ENCODE measurements at regions not wholly inside any gene's neighbourhood (a gene's known extent, or its start where the extent isn't known, plus 50 kb on each side); places are given as distances from the start of the nearest gene placed in this dataset.

- H3K4me3 ChIP-seq (ENCODE audit: low read depth, low read length) = no peak overlapping the region
- no peak for TF ChIP-seq CTCF (IDR thresholded peaks at IDR 0.05; ENCODE audit: low read depth, low read length)
- in situ Hi-C loops (cut with HindIII; ENCODE audit: low sequenced_read_pairs) = no loop called here
- peak; percentile 5 for DNase-seq (ENCODE audit: low read depth, low spot score)
These were observed 279.4 kb upstream of the HABP2 start for GRCh38 chr10:113273181-113274163.

DNA sequence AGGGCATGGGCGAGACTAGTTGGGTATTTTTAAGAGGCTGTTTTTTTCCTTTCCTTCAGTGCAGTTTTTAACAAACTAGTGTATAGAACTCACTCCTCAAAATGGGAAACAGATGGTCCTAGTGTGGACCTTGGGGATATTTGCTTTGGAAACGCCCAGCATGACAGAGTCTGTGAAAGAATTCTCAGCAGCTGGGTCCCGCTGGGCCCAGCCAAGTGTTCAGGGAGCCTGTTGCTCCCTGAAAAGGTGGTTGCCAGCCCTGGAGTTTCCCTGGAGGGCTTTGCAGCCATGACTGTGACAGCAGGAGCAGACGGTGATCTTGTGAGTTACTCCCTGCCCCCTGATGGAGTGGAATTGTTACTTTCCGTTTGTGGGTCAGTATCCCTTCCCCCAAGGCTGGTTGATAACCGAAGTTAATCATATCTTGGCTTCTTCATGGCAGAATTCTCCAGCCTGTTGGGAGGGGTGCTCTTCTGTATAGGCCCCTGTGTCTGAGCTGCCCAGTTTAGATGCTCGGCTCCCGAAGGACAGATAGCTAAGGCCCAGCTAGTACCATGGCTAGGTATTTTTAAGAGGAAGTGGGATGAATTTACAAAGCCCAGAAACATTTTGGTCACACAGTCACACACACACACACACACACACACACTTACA, 278.6 kb upstream of the HABP2 start:
- peak; percentile 3 for TF ChIP-seq CTCF (IDR thresholded peaks at IDR 0.05; ENCODE audit: low read depth, low read length)
- in situ Hi-C loops (cut with HindIII; ENCODE audit: low sequenced_read_pairs) = no loop called here
- peak; percentile 73 for DNase-seq (ENCODE audit: low read depth, low spot score)
- H3K4me3 ChIP-seq (ENCODE audit: low read depth, low read length) = no peak overlapping the region

DNA sequence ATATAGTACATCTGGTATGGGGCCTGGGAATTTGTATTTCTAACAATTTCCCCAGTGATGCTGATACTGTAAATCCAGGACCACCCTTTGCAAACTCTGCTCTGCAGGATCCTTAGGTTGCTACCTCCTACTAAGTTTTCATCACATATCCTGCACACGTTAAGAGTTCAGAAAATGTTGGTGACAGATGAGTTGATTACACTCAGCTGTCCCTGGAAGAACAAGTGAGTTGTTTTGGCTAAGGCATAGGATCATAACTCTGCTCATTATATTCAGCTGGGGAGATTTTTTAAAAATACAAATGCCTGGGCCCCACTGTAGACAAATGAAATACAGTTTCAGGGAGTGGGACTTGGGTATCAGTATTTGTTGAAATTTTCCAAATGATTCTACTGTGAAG, 274.6 kb upstream of the HABP2 start:
- no peak for DNase-seq (ENCODE audit: low read depth, low spot score)
- TF ChIP-seq CTCF (IDR thresholded peaks at IDR 0.05; ENCODE audit: low read depth, low read length) = no peak
- in situ Hi-C loops (cut with HindIII; ENCODE audit: low sequenced_read_pairs) = no loop called here
- no peak overlapping the region for H3K4me3 ChIP-seq (ENCODE audit: low read depth, low read length)

DNA sequence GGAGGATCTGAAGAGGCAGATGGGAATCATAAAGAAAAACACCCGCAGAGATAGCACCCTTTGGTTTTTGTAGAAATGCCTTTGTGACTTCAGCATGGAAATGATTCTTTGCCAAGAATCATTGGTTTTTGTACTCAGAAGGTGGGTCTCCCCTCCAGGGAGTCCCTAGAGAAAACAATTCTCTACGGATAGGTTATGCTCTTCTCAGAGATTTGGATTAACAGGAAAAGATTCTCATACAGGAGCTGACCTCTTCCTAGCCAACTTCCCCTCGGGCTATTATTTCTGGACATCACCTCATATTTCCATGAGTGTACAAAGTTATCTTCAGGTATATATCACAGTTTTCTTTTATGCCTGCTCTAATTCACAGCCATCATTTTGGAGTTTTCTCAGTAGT, 274.2 kb upstream of the HABP2 start:
- in situ Hi-C loops (cut with HindIII; ENCODE audit: low sequenced_read_pairs) = no loop called here
- TF ChIP-seq CTCF (IDR thresholded peaks at IDR 0.05; ENCODE audit: low read depth, low read length) = no peak
- peak; percentile 27 for DNase-seq (ENCODE audit: low read depth, low spot score)
- no peak overlapping the region for H3K4me3 ChIP-seq (ENCODE audit: low read depth, low read length)

DNA sequence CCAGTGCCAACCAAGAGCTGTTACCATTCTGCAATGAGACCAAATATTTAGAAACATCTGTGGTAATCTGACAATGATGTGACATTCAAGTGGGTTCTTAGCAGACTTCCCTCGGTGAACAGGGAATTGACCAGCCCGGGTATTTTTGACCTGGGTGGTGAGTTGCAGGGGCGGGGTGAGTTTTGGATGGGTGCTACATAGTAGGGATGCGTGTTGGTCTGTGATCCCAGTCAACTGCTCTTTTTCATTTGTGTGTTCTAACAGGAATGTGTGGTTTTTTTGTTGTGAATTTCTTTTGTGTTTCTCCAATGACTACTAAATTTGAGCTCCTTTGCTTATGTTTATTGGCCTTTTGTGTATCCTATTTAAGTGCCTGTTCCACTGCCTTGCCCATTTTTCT, 273.6 kb upstream of the HABP2 start:
- no peak for TF ChIP-seq CTCF (IDR thresholded peaks at IDR 0.05; ENCODE audit: low read depth, low read length)
- in situ Hi-C loops (cut with HindIII; ENCODE audit: low sequenced_read_pairs) = no loop called here
- H3K4me3 ChIP-seq (ENCODE audit: low read depth, low read length) = no peak overlapping the region
- no peak for DNase-seq (ENCODE audit: low read depth, low spot score)

- in situ Hi-C loops (cut with HindIII; ENCODE audit: low sequenced_read_pairs) = no loop called here
- TF ChIP-seq CTCF (IDR thresholded peaks at IDR 0.05; ENCODE audit: low read depth, low read length) = no peak
- DNase-seq (ENCODE audit: low read depth, low spot score) = no peak
These were observed 270.3 kb upstream of the HABP2 start for GRCh38 chr10:113282564-113282963.

More at GRCh38 chr10:113282564-113282963, 270.3 kb upstream of the HABP2 start:
- no peak overlapping the region for H3K4me3 ChIP-seq (ENCODE audit: low read depth, low read length)

Data from astrocyte of the spinal cord (primary cell).